H1 (cell line): ENCODE measurements at regions not wholly inside any gene's neighbourhood (a gene's known extent, or its start where the extent isn't known, plus 50 kb on each side); places are given as distances from the start of the nearest gene placed in this dataset.

Source experiments
- BCL11A ChIP-seq, 2 experiments: IDR thresholded peaks; one replicate each; pipeline ENCODE4 v1.6.1; 2011; ENCODE audit warnings: low read depth in 2 of 2, low read length in 2 of 2, mild to moderate bottlenecking in 2 of 2
- CREB1 ChIP-seq: IDR thresholded peaks from 2 replicates; pipeline ENCODE4 v1.6.1; 2012; ENCODE audit warnings: inconsistent platforms
- EGR1 ChIP-seq: IDR thresholded peaks from 2 replicates; pipeline ENCODE4 v1.6.1; 2011; ENCODE audit warnings: low read depth, low read length, borderline replicate concordance
- RXRA ChIP-seq: IDR thresholded peaks from 2 replicates; pipeline ENCODE4 v1.6.1; 2011; ENCODE audit warnings: low read depth, mild to moderate bottlenecking, low read length, moderate library complexity; ENCODE audit not compliant: insufficient read depth
- TAF1 ChIP-seq: IDR thresholded peaks from 2 replicates; pipeline ENCODE4 v1.6.1; 2011; ENCODE audit warnings: mild to moderate bottlenecking, low read depth, low read length
- TF ChIP-seq, protein P1 (sequence below): IDR thresholded peaks from 2 replicates; pipeline ENCODE4 v1.6.1; 2011; ENCODE audit warnings: low read length, improper control_type of control experiment
- TF ChIP-seq, protein P2 (sequence below): IDR thresholded peaks from 2 replicates; pipeline ENCODE4 v1.6.1; 2011; ENCODE audit warnings: low read depth, mild to moderate bottlenecking, low read length; ENCODE audit not compliant: insufficient read depth

DNA sequence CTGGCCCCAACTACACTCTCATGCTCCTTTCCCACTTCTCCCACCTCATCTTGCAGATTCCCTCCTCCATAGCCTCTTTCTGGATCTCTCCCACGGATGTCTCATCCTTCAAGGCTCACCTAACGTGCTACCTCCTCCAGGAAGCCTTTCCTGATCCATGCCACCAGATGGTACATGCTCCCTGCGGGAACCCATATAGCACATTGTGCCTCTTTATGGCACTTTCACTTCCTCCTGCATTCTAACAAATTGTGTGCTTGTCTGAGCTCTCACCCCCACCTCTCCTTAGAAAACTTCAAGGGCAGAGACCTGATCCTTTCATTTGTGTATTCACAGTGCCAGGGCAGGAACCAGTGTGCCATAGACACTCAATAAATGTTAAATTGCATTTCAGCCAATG, 63.0 kb downstream of the HES1 start (continued):
- TF ChIP-seq, protein P1, sequence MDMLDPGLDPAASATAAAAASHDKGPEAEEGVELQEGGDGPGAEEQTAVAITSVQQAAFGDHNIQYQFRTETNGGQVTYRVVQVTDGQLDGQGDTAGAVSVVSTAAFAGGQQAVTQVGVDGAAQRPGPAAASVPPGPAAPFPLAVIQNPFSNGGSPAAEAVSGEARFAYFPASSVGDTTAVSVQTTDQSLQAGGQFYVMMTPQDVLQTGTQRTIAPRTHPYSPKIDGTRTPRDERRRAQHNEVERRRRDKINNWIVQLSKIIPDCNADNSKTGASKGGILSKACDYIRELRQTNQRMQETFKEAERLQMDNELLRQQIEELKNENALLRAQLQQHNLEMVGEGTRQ = no peak
- TF ChIP-seq TAF1 = no peak
- no peak for TF ChIP-seq CREB1
- TF ChIP-seq BCL11A (IDR thresholded peaks at IDR 0.05; ENCODE audit: low read depth in 2 of 2, low read length in 2 of 2) = no peak
- no peak for TF ChIP-seq RXRA
- TF ChIP-seq, protein P2, sequence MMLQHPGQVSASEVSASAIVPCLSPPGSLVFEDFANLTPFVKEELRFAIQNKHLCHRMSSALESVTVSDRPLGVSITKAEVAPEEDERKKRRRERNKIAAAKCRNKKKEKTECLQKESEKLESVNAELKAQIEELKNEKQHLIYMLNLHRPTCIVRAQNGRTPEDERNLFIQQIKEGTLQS = no peak
- TF ChIP-seq EGR1 = no peak
